ENCODE measurements at regions not wholly inside any gene's neighbourhood (a gene's known extent, or its start where the extent isn't known, plus 50 kb on each side); places are given as distances from the start of the nearest gene placed in this dataset.

DNA sequence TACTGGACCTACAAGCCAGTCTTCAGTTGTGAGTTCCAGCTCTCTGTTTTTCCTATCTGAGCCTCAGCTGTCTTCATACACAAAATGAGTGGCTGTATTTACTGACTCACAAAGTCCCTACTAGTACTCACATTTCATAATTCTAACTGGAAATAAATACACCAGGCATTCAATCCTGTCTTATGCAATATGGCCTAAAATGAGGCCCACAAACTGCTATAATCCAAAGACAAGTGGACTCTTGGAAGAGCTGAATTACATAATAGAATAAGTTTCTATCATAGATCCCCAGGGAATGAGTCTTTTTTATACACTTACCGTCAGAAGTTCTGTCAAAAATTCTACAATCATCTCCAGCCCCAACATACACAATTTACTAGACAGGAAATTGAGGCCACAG is 211.9 kb downstream of the LRRN1 start:
- in situ Hi-C loops (cut with MboI), result no loop called here
- 13 to 33% methylated on average over 1 of the region's 1 CpG for WGBS, 2 experiments (ENCODE audit: low coverage in 1 of 2, low lambda C conversion rate in 2 of 2, missing lambda C conversion rate in 2 of 2)

DNA sequence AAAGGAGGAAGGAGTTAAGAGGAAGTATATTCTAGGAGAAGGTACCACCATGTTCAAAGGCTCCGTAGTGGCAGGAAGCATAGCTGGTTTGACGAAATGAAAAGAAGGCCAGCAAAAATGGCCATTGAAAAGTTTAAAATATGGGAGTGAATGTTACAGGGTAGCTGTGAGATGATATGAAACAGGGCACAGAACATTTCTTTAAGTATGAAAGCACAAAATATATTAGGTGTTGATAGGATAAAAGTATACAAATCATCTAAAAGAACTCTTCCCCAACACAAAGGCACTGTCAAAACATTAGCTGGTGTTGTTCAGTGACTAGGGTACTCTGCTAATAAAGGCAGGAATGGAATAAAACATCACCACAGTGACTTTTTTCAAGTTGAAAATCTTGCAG is 216.2 kb downstream of the LRRN1 start:
- Histone ChIP-seq H3K4me3 (no peak overlapping the region), H4K20me1 (ENCODE audit: insufficient read depth) (no peaks in the 10 kb centered on the region), H2AFZ (no peak overlapping the region), H3K27me3 (replicated peaks; ENCODE audit: insufficient read depth) (no peaks in the 10 kb centered on the region), H3K9me2 (ENCODE audit: insufficient read depth) (no peaks in the 10 kb centered on the region), H3K9me3 (ENCODE audit: low read depth) (no peaks in the 10 kb centered on the region), H3K4me1 (ENCODE audit: insufficient read depth) (no peaks in the 10 kb centered on the region), H3K27ac (no peak overlapping the region), H3K9ac (no peak overlapping the region), H3K36me3 (ENCODE audit: low read depth) (no peaks in the 10 kb centered on the region), H3F3A (ENCODE audit: insufficient read depth) (no peaks in the 10 kb centered on the region), H3K79me2 (ENCODE audit: insufficient read depth) (no peaks in the 10 kb centered on the region), H3K4me2 (ENCODE audit: unreplicated experiment) (no peak overlapping the region)
- no peak for DNase-seq
- TF ChIP-seq EZH2phosphoT487 (IDR thresholded peaks at IDR 0.05; ENCODE audit: insufficient read depth, low read depth) (no peak), EZH2 (IDR thresholded peaks at IDR 0.05; ENCODE audit: insufficient read depth, poor library complexity, severe bottlenecking) (no peak)
- 29 to 32% methylated on average over 2 of the region's 2 CpGs for WGBS, 2 experiments (ENCODE audit: low coverage in 1 of 2, low lambda C conversion rate in 2 of 2, missing lambda C conversion rate in 2 of 2)
- in situ Hi-C loops (cut with MboI), result no loop called here

More for the DNA sequence above, 211.9 kb downstream of the LRRN1 start:
- Histone ChIP-seq H2AFZ (no peak overlapping the region), H3K9me2 (ENCODE audit: insufficient read depth) (no peaks in the 10 kb centered on the region), H3K79me2 (ENCODE audit: insufficient read depth) (no peaks in the 10 kb centered on the region), H3K27me3 (replicated peaks; ENCODE audit: insufficient read depth) (no peaks in the 10 kb centered on the region), H3K4me2 (ENCODE audit: unreplicated experiment) (no peak overlapping the region), H3K9ac (no peak overlapping the region), H3K36me3 (ENCODE audit: low read depth) (no peaks in the 10 kb centered on the region), H3K27ac (no peak overlapping the region), H4K20me1 (ENCODE audit: insufficient read depth) (no peaks in the 10 kb centered on the region), H3F3A (ENCODE audit: insufficient read depth) (no peaks in the 10 kb centered on the region), H3K4me3 (no peak overlapping the region), H3K9me3 (ENCODE audit: low read depth) (no peaks in the 10 kb centered on the region), H3K4me1 (ENCODE audit: insufficient read depth) (no peaks in the 10 kb centered on the region)
- TF ChIP-seq EZH2 (IDR thresholded peaks at IDR 0.05; ENCODE audit: insufficient read depth, poor library complexity, severe bottlenecking), result no peak
- no peak for TF ChIP-seq EZH2phosphoT487 (IDR thresholded peaks at IDR 0.05; ENCODE audit: insufficient read depth, low read depth)
- DNase-seq, result no peak

GRCh38 chr3:4019501-4019900 is 220.3 kb downstream of the LRRN1 start:
- H3K9ac ChIP-seq, result no peak overlapping the region
- H3K9me3 ChIP-seq (ENCODE audit: low read depth), result no peaks in the 10 kb centered on the region
- no peak for DNase-seq
- 26 to 33% methylated on average over 1 of the region's 1 CpG for WGBS, 2 experiments (ENCODE audit: low coverage in 1 of 2, low lambda C conversion rate in 2 of 2, missing lambda C conversion rate in 2 of 2)
- in situ Hi-C loops (cut with MboI), result no loop called here
- no peak overlapping the region for H3K4me2 ChIP-seq (ENCODE audit: unreplicated experiment)
- H3K4me3 ChIP-seq, result no peak overlapping the region
- H3K4me1 ChIP-seq (ENCODE audit: insufficient read depth), result no peaks in the 10 kb centered on the region
- no peaks in the 10 kb centered on the region for H3K9me2 ChIP-seq (ENCODE audit: insufficient read depth)
- H3K27me3 ChIP-seq (replicated peaks; ENCODE audit: insufficient read depth), result no peaks in the 10 kb centered on the region
- H4K20me1 ChIP-seq (ENCODE audit: insufficient read depth), result no peaks in the 10 kb centered on the region
- TF ChIP-seq EZH2 (IDR thresholded peaks at IDR 0.05; ENCODE audit: insufficient read depth, poor library complexity, severe bottlenecking) (no peak), EZH2phosphoT487 (IDR thresholded peaks at IDR 0.05; ENCODE audit: insufficient read depth, low read depth) (no peak)
- H3K36me3 ChIP-seq (ENCODE audit: low read depth), result no peaks in the 10 kb centered on the region
- H3K79me2 ChIP-seq (ENCODE audit: insufficient read depth), result no peaks in the 10 kb centered on the region
- no peak overlapping the region for H3K27ac ChIP-seq
- H2AFZ ChIP-seq, result no peak overlapping the region
- H3F3A ChIP-seq (ENCODE audit: insufficient read depth), result no peaks in the 10 kb centered on the region

DNA sequence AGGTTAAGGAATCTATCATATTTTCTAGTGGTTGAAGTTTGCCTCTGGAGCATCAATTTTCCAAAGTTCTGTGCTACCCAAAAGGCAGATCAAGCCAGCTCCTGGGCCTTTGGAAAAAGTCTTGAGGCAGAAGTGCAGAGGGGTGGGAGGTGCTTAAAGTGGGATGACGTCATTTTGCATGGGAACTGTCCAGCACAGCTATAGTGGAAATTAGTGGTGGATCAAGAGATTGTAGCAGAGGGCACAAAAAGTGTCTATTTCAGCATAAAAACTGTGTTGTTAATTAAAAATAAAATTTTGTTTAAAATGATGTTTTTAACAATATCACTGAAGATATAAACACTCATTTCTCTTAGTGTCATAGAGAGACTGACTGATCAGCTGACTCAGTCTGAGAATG is 221.9 kb downstream of the LRRN1 start:
- no peak overlapping the region for H3K4me2 ChIP-seq (ENCODE audit: unreplicated experiment)
- H3K9me3 ChIP-seq (ENCODE audit: low read depth), result no peaks in the 10 kb centered on the region
- H3K9me2 ChIP-seq (ENCODE audit: insufficient read depth), result no peaks in the 10 kb centered on the region
- TF ChIP-seq EZH2phosphoT487 (IDR thresholded peaks at IDR 0.05; ENCODE audit: insufficient read depth, low read depth) (no peak), EZH2 (IDR thresholded peaks at IDR 0.05; ENCODE audit: insufficient read depth, poor library complexity, severe bottlenecking) (no peak)
- in situ Hi-C loops (cut with MboI), result no loop called here
- no peaks in the 10 kb centered on the region for H3F3A ChIP-seq (ENCODE audit: insufficient read depth)
- H3K79me2 ChIP-seq (ENCODE audit: insufficient read depth), result no peaks in the 10 kb centered on the region
- H3K4me3 ChIP-seq, result no peak overlapping the region
- H2AFZ ChIP-seq, result no peak overlapping the region
- no peaks in the 10 kb centered on the region for H3K27me3 ChIP-seq (replicated peaks; ENCODE audit: insufficient read depth)
- no peak overlapping the region for H3K27ac ChIP-seq
- WGBS, 2 experiments (ENCODE audit: low coverage in 1 of 2, low lambda C conversion rate in 2 of 2, missing lambda C conversion rate in 2 of 2), result 0% methylated on average over 1 of the region's 1 CpG
- no peak for DNase-seq
- H3K9ac ChIP-seq, result no peak overlapping the region
- H3K4me1 ChIP-seq (ENCODE audit: insufficient read depth), result no peaks in the 10 kb centered on the region
- no peaks in the 10 kb centered on the region for H3K36me3 ChIP-seq (ENCODE audit: low read depth)
- H4K20me1 ChIP-seq (ENCODE audit: insufficient read depth), result no peaks in the 10 kb centered on the region

DNA sequence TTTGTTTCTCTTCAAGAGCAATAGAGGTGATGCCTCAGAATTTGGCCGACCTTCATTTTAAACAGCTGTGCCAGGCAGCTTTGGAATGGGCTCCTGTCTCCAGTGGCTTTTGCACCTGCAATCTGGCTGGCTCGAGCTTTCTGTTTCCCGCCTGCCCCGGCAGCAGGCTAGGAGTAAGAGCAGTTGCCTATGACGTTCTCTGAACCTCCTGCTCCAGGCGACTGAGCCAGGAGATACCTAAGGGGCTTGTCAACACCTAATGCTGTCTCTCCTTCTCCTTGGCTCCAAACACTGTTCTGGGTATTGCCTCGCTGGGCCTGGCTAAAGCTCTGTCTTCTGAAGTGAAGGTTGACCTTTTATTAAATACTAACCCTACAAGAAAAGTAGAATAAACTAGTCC is 229.9 kb downstream of the LRRN1 start:
- Histone ChIP-seq H3K4me3 (no peak overlapping the region), H2AFZ (no peak overlapping the region), H4K20me1 (ENCODE audit: insufficient read depth) (no peaks in the 10 kb centered on the region), H3K9me3 (ENCODE audit: low read depth) (no peaks in the 10 kb centered on the region), H3K36me3 (ENCODE audit: low read depth) (no peaks in the 10 kb centered on the region), H3F3A (ENCODE audit: insufficient read depth) (no peaks in the 10 kb centered on the region), H3K4me2 (ENCODE audit: unreplicated experiment) (no peak overlapping the region), H3K4me1 (ENCODE audit: insufficient read depth) (no peaks in the 10 kb centered on the region), H3K27ac (no peak overlapping the region), H3K9ac (no peak overlapping the region), H3K79me2 (ENCODE audit: insufficient read depth) (no peaks in the 10 kb centered on the region), H3K27me3 (replicated peaks; ENCODE audit: insufficient read depth) (no peaks in the 10 kb centered on the region), H3K9me2 (ENCODE audit: insufficient read depth) (no peaks in the 10 kb centered on the region)
- DNase-seq, result no peak
- no peak for TF ChIP-seq EZH2phosphoT487 (IDR thresholded peaks at IDR 0.05; ENCODE audit: insufficient read depth, low read depth)
- in situ Hi-C loops (cut with MboI), result no loop called here
- 45 to 48% methylated on average over 7 of the region's 7 CpGs for WGBS, 2 experiments (ENCODE audit: low coverage in 1 of 2, low lambda C conversion rate in 2 of 2, missing lambda C conversion rate in 2 of 2)

Data from GM23248 (cell line).